AG04450 (cell line): ENCODE measurements at regions not wholly inside any gene's neighbourhood (a gene's known extent, or its start where the extent isn't known, plus 50 kb on each side); places are given as distances from the start of the nearest gene placed in this dataset.

ENCODE experiments used
- CTCF ChIA-PET: fragments of 300-600, 350-600 bp; formaldehyde crosslinking; extraction: SDS; loops from one replicate; lab custom pipeline; 2022; ENCODE audit warnings: antibody characterized with exemption, inconsistent platforms; lab: Charles Lee
- POLR2A ChIA-PET: fragments of 350-600 bp; formaldehyde crosslinking; extraction: SDS; loops from one replicate; lab custom pipeline; 2021; ENCODE audit warnings: antibody characterized with exemption, inconsistent platforms; lab: Yijun Ruan, JAX
- DNase-seq: peaks from one replicate; pipeline ENCODE4 v3.0.0-alpha.2; 2011; ENCODE audit warnings: low read depth, low spot score
- H3K27ac ChIP-seq: one replicate; pipeline ENCODE4 v1.5.1; 2012; ENCODE audit warnings: low read depth, low read length, control low read depth
- H3K27me3 ChIP-seq: one replicate; pipeline ENCODE4 v1.6.0; 2012; ENCODE audit warnings: low read length; ENCODE audit not compliant: control insufficient read depth, insufficient read depth
- H3K4me3 ChIP-seq: 2 replicates; pipeline ENCODE4 v1.5.1; 2011; ENCODE audit warnings: mild to moderate bottlenecking, low read depth, low read length, control low read depth
- H3K9me3 ChIP-seq: 2 replicates; pipeline ENCODE4 v1.5.1; 2012; ENCODE audit warnings: low read length; ENCODE audit not compliant: control insufficient read depth, insufficient read depth
- TF ChIP-seq, protein P1 (sequence below): IDR thresholded peaks from 2 replicates; pipeline ENCODE4 v1.5.1; 2011; ENCODE audit warnings: low read depth, low read length, control low read depth, inconsistent platforms

DNA sequence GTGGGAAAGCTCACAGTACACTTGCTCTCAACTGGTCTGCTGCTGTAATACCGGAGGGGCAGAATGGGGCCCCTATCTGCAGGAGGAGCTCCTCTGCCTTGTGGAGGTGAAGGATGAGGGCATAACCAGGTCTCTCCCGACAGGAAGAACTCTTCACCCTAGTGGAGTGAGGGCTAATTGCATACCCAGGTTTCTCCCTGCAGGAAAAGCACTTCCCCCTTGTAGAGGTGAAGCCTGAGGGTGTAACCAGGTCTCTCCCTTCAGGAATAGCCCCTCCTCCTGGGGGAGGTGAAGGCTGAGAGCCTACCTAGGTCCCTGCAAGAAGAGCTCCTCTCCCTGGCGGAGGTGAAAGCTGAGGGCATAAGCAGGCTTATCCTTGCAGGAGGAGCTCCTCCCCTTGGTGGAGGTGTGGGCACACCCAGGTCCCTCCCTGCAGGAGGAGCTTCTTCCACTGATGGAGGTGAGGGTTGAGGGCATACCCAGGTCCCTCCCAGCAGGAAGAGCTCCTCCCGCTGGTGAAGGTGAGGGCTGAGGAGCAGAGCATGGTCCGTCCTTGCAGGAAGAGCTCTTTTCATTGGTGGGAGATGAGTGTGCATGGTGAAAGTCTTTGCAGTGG, 954.1 kb downstream of the NLGN4Y start:
- Histone ChIP-seq H3K27me3 (no peaks in the 10 kb centered on the region), H3K9me3 (no peaks in the 10 kb centered on the region), H3K4me3 (no peak overlapping the region), H3K27ac (no peak overlapping the region)
- no peak for DNase-seq
- ChIA-PET CTCF (no interaction called here), POLR2A (no interaction called here)
- TF ChIP-seq, protein P1, sequence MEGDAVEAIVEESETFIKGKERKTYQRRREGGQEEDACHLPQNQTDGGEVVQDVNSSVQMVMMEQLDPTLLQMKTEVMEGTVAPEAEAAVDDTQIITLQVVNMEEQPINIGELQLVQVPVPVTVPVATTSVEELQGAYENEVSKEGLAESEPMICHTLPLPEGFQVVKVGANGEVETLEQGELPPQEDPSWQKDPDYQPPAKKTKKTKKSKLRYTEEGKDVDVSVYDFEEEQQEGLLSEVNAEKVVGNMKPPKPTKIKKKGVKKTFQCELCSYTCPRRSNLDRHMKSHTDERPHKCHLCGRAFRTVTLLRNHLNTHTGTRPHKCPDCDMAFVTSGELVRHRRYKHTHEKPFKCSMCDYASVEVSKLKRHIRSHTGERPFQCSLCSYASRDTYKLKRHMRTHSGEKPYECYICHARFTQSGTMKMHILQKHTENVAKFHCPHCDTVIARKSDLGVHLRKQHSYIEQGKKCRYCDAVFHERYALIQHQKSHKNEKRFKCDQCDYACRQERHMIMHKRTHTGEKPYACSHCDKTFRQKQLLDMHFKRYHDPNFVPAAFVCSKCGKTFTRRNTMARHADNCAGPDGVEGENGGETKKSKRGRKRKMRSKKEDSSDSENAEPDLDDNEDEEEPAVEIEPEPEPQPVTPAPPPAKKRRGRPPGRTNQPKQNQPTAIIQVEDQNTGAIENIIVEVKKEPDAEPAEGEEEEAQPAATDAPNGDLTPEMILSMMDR, result no peak

DNA sequence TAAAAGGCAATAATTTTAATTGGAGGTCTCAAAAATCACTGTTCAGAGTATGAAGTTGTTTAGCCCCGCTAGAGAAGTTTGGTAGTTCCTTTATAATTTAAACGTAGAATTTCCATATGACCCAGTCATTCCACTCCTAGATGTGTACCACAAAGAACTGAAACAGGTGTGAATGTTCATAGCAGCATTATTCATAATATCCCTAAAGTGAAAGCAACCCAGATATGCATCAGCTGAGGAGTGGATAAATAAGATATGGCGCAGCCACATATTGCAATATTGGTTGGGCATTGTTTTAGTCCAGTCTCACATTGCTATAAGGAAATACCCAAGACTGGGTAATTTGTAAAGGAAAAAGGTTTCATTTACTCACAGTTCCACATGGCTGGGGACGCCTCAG, 976.2 kb downstream of the NLGN4Y start:
- TF ChIP-seq, protein P1, result no peak
- Histone ChIP-seq H3K4me3 (no peak overlapping the region), H3K27me3 (no peaks in the 10 kb centered on the region), H3K27ac (no peak overlapping the region), H3K9me3 (no peaks in the 10 kb centered on the region)
- DNase-seq, result no peak
- ChIA-PET CTCF (no interaction called here), POLR2A (no interaction called here)

DNA sequence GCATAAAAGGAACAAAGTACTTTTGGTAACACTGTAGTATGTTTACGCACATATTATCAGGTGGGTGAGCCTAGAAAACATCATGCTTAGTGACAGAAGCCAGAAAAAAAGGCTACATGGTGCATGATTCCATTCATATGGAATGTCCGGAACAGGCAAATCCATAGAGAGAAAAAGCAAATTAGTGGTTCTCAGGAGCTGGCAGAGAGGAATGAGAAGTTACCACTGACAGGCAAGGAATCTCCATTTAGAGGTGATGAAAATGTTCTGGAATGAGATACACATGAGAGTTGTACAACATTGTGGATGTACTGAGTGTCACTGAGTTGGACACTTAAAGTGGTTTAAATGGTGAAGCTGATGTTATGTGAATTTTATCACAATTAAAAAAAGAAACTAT, 976.9 kb downstream of the NLGN4Y start:
- CTCF ChIA-PET, result no interaction called here

DNA sequence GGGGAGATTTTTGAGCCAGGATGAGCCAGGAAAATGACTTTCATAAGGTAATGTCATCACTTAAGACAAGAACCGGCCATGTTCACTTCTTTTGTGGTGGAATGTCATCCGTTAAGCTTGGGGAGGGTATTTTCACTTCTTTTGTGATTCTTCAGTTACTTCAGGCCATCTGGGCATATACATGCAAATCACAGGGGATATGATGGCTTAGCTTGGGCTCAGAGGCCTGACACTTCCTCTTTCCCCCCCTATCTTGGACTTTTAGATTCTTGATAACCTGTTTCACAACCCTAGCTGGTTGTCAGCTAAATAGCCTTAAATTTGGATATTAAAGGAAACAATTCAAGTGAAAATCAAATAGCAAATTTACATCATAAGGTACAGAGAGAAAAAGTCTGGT, 986.0 kb downstream of the NLGN4Y start:
- Histone ChIP-seq H3K4me3 (no peak overlapping the region), H3K27ac (no peak overlapping the region), H3K9me3 (no peaks in the 10 kb centered on the region), H3K27me3 (no peaks in the 10 kb centered on the region)
- ChIA-PET CTCF (no interaction called here), POLR2A (no interaction called here)
- TF ChIP-seq, protein P1, result no peak
- no peak for DNase-seq

More for the DNA sequence above, 976.9 kb downstream of the NLGN4Y start:
- DNase-seq, result no peak
- POLR2A ChIA-PET, result no interaction called here
- Histone ChIP-seq H3K9me3 (no peaks in the 10 kb centered on the region), H3K27ac (no peak overlapping the region), H3K27me3 (no peaks in the 10 kb centered on the region), H3K4me3 (no peak overlapping the region)
- TF ChIP-seq, protein P1, result no peak

DNA sequence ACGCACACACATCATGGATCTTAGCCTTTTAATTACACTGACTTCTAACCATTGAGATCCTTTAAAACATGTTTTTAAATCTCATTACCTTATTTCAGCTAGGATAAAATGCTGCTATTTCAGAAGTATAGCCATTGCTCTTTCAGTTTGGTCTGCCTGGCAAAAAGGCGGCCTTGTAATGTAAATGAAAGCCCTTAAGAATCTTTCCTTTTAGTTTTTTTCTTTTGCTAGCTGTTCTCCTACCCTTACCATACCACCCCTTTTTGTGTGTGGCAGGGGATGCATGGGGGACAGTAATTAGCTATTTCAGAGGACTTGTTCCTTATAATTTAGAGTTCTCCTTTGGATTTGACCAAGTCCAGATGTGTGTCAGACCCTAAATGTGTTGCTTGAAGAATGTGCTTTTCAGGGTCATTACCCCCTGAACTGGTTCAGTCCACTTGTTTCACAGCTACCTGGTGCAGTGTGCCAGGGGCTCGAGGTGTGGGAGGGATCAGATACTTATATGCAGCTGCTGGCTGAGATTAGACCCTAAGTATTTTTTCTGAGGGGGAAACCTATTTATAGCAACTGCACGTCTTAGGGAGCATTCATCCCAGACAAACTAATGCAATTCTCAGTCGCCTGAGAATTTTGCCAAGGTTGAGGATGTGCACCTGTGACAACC, 986.8 kb downstream of the NLGN4Y start:
- TF ChIP-seq, protein P1, result no peak
- no peak overlapping the region for H3K27ac ChIP-seq
- ChIA-PET CTCF (no interaction called here), POLR2A (no interaction called here)
- DNase-seq, result no peak
- no peaks in the 10 kb centered on the region for H3K9me3 ChIP-seq
- H3K4me3 ChIP-seq, result no peak overlapping the region
- H3K27me3 ChIP-seq, result no peaks in the 10 kb centered on the region
